ENCODE measurements at regions not wholly inside any gene's neighbourhood (a gene's known extent, or its start where the extent isn't known, plus 50 kb on each side); places are given as distances from the start of the nearest gene placed in this dataset.

- no peak for TF ChIP-seq GABPA (IDR thresholded peaks at IDR 0.05; ENCODE audit: low read depth)
- TF ChIP-seq CTCF (IDR thresholded peaks at IDR 0.05; ENCODE audit: insufficient read depth, low read length), result no peak
- no peak for TF ChIP-seq POLR2AphosphoS5 (IDR thresholded peaks at IDR 0.05; ENCODE audit: low read depth)
These were observed 57.7 kb upstream of the LRRC7 start for GRCh38 chr1:69510026-69510425.

Measured in HL-60 (cell line).